Activated naive CD4-positive, alpha-beta T cell treated with anti-CD3 and anti-CD28 coated beads for 36 hours (primary cell): ENCODE measurements at regions not wholly inside any gene's neighbourhood (a gene's known extent, or its start where the extent isn't known, plus 50 kb on each side); places are given as distances from the start of the nearest gene placed in this dataset.

Source experiments
- CTCF ChIA-PET: fragments of 350-600 bp; sonication (Branson Sonifier 250); formaldehyde crosslinking; loops from one replicate; lab custom pipeline; 2021; ENCODE audit warnings: antibody characterized with exemption; lab: Charles Lee
- DNase-seq: peaks from one replicate; pipeline ENCODE4 v3.0.0-alpha.2; 2020
- H3K27ac Mint-ChIP-seq: one replicate; pipeline ENCODE4 v1.8.0; 2021; ENCODE audit warnings: mild to moderate bottlenecking, mixed read lengths
- H3K27me3 Mint-ChIP-seq: one replicate; pipeline ENCODE4 v1.8.0; 2021; ENCODE audit warnings: low read depth, mixed read lengths
- H3K36me3 Mint-ChIP-seq: one replicate; pipeline ENCODE4 v1.8.0; 2021; ENCODE audit warnings: low read depth, mixed read lengths
- H3K4me1 Mint-ChIP-seq: one replicate; pipeline ENCODE4 v1.8.0; 2021; ENCODE audit warnings: low read depth, mixed read lengths
- H3K4me3 Mint-ChIP-seq: one replicate; pipeline ENCODE4 v1.8.0; 2021; ENCODE audit warnings: mild to moderate bottlenecking, moderate library complexity, mixed read lengths
- H3K9me3 Mint-ChIP-seq: one replicate; pipeline ENCODE4 v1.8.0; 2021; ENCODE audit warnings: mixed read lengths
- intact Hi-C: fragments of 100-400 bp; cut with micrococcal nuclease; formaldehyde crosslinking; loops from one replicate; pipeline ENCODE4 v1.15.1; 2023

DNA sequence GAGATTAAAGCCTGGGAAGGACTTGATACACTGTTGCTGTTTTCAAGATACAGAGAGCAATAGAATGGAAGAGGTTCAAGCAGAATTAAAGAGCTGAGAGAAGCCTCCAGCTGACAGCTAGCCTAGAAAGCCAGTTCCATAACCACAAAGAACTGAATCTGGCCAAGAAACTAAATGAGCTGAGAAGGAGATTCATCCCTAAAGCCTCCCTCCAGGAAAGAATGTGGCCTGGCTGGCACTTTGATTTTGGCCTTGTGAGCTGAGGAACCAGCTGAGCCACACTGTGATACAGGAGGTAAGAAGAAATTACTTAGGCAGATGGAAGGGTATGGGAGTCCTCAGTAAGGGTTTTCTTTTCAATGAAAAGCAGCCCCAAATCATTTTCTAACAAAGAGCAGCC is 324.1 kb downstream of the PHF14 start:
- H3K4me3 Mint-ChIP-seq: no peak overlapping the region
- H3K27ac Mint-ChIP-seq: no peak overlapping the region
- no peaks in the 10 kb centered on the region for H3K4me1 Mint-ChIP-seq
- no peaks in the 10 kb centered on the region for H3K9me3 Mint-ChIP-seq
- DNase-seq: no peak
- intact Hi-C loops: no loop called here
- no peaks in the 10 kb centered on the region for H3K36me3 Mint-ChIP-seq
- H3K27me3 Mint-ChIP-seq: peaks cover 2% of the 10 kb centered on the region
- CTCF ChIA-PET: no interaction called here

DNA sequence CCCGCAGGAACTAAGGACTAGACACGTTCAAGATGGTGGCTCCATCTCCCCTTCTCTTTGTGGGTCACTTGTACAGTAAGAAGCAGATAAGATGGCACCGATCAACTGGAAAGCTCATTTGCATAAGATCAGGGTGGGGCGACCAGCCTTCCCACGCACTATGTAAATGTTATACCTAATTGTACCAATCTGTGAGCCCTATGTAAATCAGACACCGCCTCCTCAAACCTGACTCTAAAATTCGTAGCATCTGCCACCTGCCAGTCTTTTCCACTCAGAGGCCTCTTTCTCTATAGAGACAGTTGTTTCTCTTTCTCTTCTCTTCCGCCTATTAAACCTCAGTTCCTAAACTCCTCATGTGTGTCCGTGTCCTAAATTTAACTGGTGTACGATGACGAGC is 324.5 kb downstream of the PHF14 start:
- H3K4me3 Mint-ChIP-seq: no peak overlapping the region
- no peaks in the 10 kb centered on the region for H3K36me3 Mint-ChIP-seq
- intact Hi-C loops: no loop called here
- CTCF ChIA-PET: no interaction called here
- no peaks in the 10 kb centered on the region for H3K4me1 Mint-ChIP-seq
- no peak overlapping the region for H3K27ac Mint-ChIP-seq
- DNase-seq: no peak
- no peaks in the 10 kb centered on the region for H3K9me3 Mint-ChIP-seq
- peaks cover 2% of the 10 kb centered on the region for H3K27me3 Mint-ChIP-seq

DNA sequence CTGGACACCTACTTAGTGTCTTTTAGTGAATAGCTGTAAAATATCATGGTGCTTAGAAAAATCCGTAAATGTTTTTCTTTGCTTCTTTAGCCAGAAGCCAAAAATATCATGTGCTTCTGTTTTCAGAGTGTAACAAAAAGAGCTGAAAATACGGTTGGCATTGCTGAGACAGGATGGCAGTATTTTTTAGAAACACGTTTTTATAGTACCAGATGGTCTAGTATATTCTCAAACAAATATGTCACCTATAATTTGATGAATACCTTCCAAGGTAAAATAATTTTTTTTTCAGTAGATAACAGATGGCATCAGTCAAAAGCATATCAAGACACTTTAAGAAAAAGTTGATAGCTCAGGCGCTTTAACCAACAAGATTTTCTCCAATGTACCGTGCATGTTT is 326.6 kb downstream of the PHF14 start:
- no peaks in the 10 kb centered on the region for H3K36me3 Mint-ChIP-seq
- CTCF ChIA-PET: no interaction called here
- DNase-seq: no peak
- intact Hi-C loops: no loop called here
- no peak overlapping the region for H3K4me3 Mint-ChIP-seq
- H3K9me3 Mint-ChIP-seq: no peaks in the 10 kb centered on the region
- no peak overlapping the region for H3K27ac Mint-ChIP-seq
- no peaks in the 10 kb centered on the region for H3K4me1 Mint-ChIP-seq
- peaks cover 2% of the 10 kb centered on the region for H3K27me3 Mint-ChIP-seq

DNA sequence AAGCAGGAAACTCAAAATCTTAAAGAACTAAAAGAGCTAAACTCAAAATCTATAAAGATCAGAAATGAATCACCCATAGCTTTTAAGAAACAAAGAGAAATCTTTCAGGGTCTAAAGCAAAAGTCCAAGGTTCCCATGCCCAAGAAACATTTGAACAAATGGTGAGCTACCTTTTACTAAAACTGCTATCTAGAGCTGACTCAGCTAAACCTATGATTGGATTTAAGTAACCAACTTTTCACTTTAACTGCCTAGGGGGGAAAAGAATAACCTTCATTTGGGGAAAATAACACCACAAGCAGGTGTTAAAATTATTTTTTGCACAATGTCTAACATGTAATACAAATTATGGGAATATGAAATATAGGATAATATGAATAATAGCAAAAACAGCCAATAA is 328.4 kb downstream of the PHF14 start:
- Mint-ChIP-seq H3K9me3 (no peaks in the 10 kb centered on the region), H3K36me3 (no peaks in the 10 kb centered on the region), H3K4me1 (no peaks in the 10 kb centered on the region), H3K4me3 (no peak overlapping the region), H3K27me3 (peaks cover 2% of the 10 kb centered on the region), H3K27ac (no peak overlapping the region)
- DNase-seq: no peak
- CTCF ChIA-PET: no interaction called here
- intact Hi-C loops: no loop called here

- CTCF ChIA-PET: no interaction called here
- Mint-ChIP-seq H3K9me3 (no peaks in the 10 kb centered on the region), H3K4me3 (no peak overlapping the region), H3K36me3 (no peaks in the 10 kb centered on the region), H3K27me3 (peaks cover 3% of the 10 kb centered on the region), H3K4me1 (no peaks in the 10 kb centered on the region), H3K27ac (no peak overlapping the region)
- intact Hi-C loops: no loop called here
- DNase-seq: no peak
Observed at GRCh38 chr7:11313801-11314200, 340.1 kb downstream of the PHF14 start.

- Mint-ChIP-seq H3K9me3 (no peaks in the 10 kb centered on the region), H3K36me3 (no peaks in the 10 kb centered on the region), H3K27me3 (no peaks in the 10 kb centered on the region), H3K27ac (no peak overlapping the region), H3K4me1 (no peaks in the 10 kb centered on the region), H3K4me3 (no peak overlapping the region)
- intact Hi-C loops: no loop called here
- DNase-seq: no peak
- CTCF ChIA-PET: interaction anchor here (0.9 kb wide), 1 partner anchor 28 kb away, joined by 4 read pairs; no protein-coding TSS in a partner anchor
Observed at GRCh38 chr7:11315666-11316258, 342.1 kb downstream of the PHF14 start.

DNA sequence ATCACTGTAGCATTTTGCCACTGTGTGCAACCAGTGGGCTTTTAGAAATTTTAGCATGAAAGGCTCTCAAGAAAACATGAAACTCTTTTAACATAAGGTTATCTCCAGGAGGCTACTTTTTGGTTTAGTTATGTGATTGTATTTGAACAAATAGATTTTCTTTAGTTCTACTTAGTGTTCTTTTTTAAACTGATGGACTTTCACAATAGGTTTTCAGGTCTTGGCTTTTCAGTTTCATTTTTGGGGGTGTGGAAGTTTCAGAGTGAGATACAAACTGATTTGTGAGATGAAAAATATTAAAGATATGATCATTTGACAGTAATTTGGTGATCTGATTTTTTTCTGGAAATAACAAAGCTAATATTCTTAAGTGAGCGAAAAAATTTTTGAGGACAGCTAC is 344.1 kb downstream of the PHF14 start:
- intact Hi-C loops: no loop called here
- CTCF ChIA-PET: no interaction called here
- no peak overlapping the region for H3K4me3 Mint-ChIP-seq
- H3K27ac Mint-ChIP-seq: no peak overlapping the region
- H3K36me3 Mint-ChIP-seq: no peaks in the 10 kb centered on the region
- DNase-seq: no peak
- no peaks in the 10 kb centered on the region for H3K4me1 Mint-ChIP-seq
- no peaks in the 10 kb centered on the region for H3K27me3 Mint-ChIP-seq
- no peaks in the 10 kb centered on the region for H3K9me3 Mint-ChIP-seq

GRCh38 chr7:11319491-11320274 is 346.0 kb downstream of the PHF14 start:
- H3K36me3 Mint-ChIP-seq: no peaks in the 10 kb centered on the region
- DNase-seq: no peak
- H3K4me1 Mint-ChIP-seq: no peaks in the 10 kb centered on the region
- H3K27ac Mint-ChIP-seq: no peak overlapping the region
- intact Hi-C loops: no loop called here
- H3K9me3 Mint-ChIP-seq: no peaks in the 10 kb centered on the region
- no peak overlapping the region for H3K4me3 Mint-ChIP-seq
- no peaks in the 10 kb centered on the region for H3K27me3 Mint-ChIP-seq
- CTCF ChIA-PET: no interaction called here
